ENCODE measurements at regions not wholly inside any gene's neighbourhood (a gene's known extent, or its start where the extent isn't known, plus 50 kb on each side); places are given as distances from the start of the nearest gene placed in this dataset.
"Not testable (repeated sequence)": the region's sequence is repeated elsewhere in the genome, so short reads cannot be mapped to it uniquely, and the experiment has no call there.

- DNase-seq = no peak
- H3K9me3 Mint-ChIP-seq = no peaks in the 10 kb centered on the region
- H3K36me3 Mint-ChIP-seq = no peaks in the 10 kb centered on the region
- H3K27me3 Mint-ChIP-seq (ENCODE audit: low read depth in 3 of 3) = peaks cover 0 to 2% (median 0%) of the 10 kb centered on the region in 3 donors
- no peak overlapping the region for H3K4me3 Mint-ChIP-seq
- no peak overlapping the region for H3K27ac Mint-ChIP-seq
- H3K4me1 Mint-ChIP-seq = no peaks in the 10 kb centered on the region
These were observed 92.6 kb upstream of the H2AZ1 start for GRCh38 chr4:100042711-100043110.

GRCh38 chr4:100042235-100042634 is 92.2 kb upstream of the H2AZ1 start:
- H3K27me3 Mint-ChIP-seq (ENCODE audit: low read depth in 3 of 3) = peaks cover 0 to 2% (median 0%) of the 10 kb centered on the region in 3 donors
- no peaks in the 10 kb centered on the region for H3K9me3 Mint-ChIP-seq
- H3K36me3 Mint-ChIP-seq = no peaks in the 10 kb centered on the region
- no peaks in the 10 kb centered on the region for H3K4me1 Mint-ChIP-seq
- no peak overlapping the region for H3K27ac Mint-ChIP-seq
- no peak overlapping the region for H3K4me3 Mint-ChIP-seq
- no peak for DNase-seq

- no peak overlapping the region for H3K4me3 Mint-ChIP-seq
- H3K4me1 Mint-ChIP-seq = no peaks in the 10 kb centered on the region
- no peaks in the 10 kb centered on the region for H3K36me3 Mint-ChIP-seq
- H3K27ac Mint-ChIP-seq = no peak overlapping the region
- H3K9me3 Mint-ChIP-seq = no peaks in the 10 kb centered on the region
- H3K27me3 Mint-ChIP-seq (ENCODE audit: low read depth in 3 of 3) = peaks cover 0 to 2% (median 1%) of the 10 kb centered on the region in 3 donors
- DNase-seq = no peak
These were observed 91.6 kb upstream of the H2AZ1 start for GRCh38 chr4:100041646-100042045.

- Mint-ChIP-seq H3K36me3 (no peaks in the 10 kb centered on the region), H3K4me1 (no peaks in the 10 kb centered on the region), H3K27me3 (ENCODE audit: low read depth in 3 of 3) (peaks cover 0 to 6% (median 5%) of the 10 kb centered on the region in 3 donors), H3K4me3 (no peak overlapping the region), H3K9me3 (no peaks in the 10 kb centered on the region), H3K27ac (no peak overlapping the region)
- no peak for DNase-seq
These were observed 84.1 kb upstream of the H2AZ1 start for GRCh38 chr4:100034023-100034664.

- Mint-ChIP-seq H3K4me3 (no peak overlapping the region), H3K4me1 (no peaks in the 10 kb centered on the region), H3K9me3 (peaks cover 0 to 8% (median 0%) of the 10 kb centered on the region in 6 donors), H3K27ac (no peak overlapping the region), H3K27me3 (ENCODE audit: low read depth in 3 of 3) (peaks cover 0 to 3% (median 2%) of the 10 kb centered on the region in 3 donors), H3K36me3 (no peaks in the 10 kb centered on the region)
- no peak for DNase-seq
These were observed 76.0 kb upstream of the H2AZ1 start for GRCh38 chr4:100026066-100026465.

GRCh38 chr4:100023800-100024199 is 73.7 kb upstream of the H2AZ1 start:
- Mint-ChIP-seq H3K9me3 (peaks cover 0 to 8% (median 0%) of the 10 kb centered on the region in 6 donors), H3K27me3 (ENCODE audit: low read depth in 3 of 3) (peaks cover 0 to 8% (median 3%) of the 10 kb centered on the region in 3 donors), H3K4me3 (no peak overlapping the region), H3K36me3 (no peaks in the 10 kb centered on the region), H3K27ac (no peak overlapping the region), H3K4me1 (no peaks in the 10 kb centered on the region)
- DNase-seq = no peak

GRCh38 chr4:100022792-100023222 is 72.7 kb upstream of the H2AZ1 start:
- peaks cover 0 to 4% (median 0%) of the 10 kb centered on the region in 6 donors for H3K9me3 Mint-ChIP-seq
- H3K4me3 Mint-ChIP-seq = no peak overlapping the region
- H3K27ac Mint-ChIP-seq = no peak overlapping the region
- H3K36me3 Mint-ChIP-seq = no peaks in the 10 kb centered on the region
- no peaks in the 10 kb centered on the region for H3K4me1 Mint-ChIP-seq
- DNase-seq = no peak
- H3K27me3 Mint-ChIP-seq (ENCODE audit: low read depth in 3 of 3) = peaks cover 1 to 11% (median 3%) of the 10 kb centered on the region in 3 donors

- Mint-ChIP-seq H3K36me3 (no peaks in the 10 kb centered on the region), H3K4me3 (no peak overlapping the region), H3K27ac (no peak overlapping the region), H3K9me3 (peaks cover 0 to 4% (median 0%) of the 10 kb centered on the region in 6 donors), H3K4me1 (no peaks in the 10 kb centered on the region), H3K27me3 (ENCODE audit: low read depth in 3 of 3) (peaks cover 3 to 9% (median 4%) of the 10 kb centered on the region in 3 donors)
- no peak for DNase-seq
These were observed 69.7 kb upstream of the H2AZ1 start for GRCh38 chr4:100019821-100020220.

GRCh38 chr4:100017637-100018310 is 67.7 kb upstream of the H2AZ1 start:
- no peak overlapping the region for H3K27ac Mint-ChIP-seq
- no peaks in the 10 kb centered on the region for H3K36me3 Mint-ChIP-seq
- peaks cover 3 to 9% (median 4%) of the 10 kb centered on the region in 3 donors for H3K27me3 Mint-ChIP-seq (ENCODE audit: low read depth in 3 of 3)
- DNase-seq = no peak
- no peaks in the 10 kb centered on the region for H3K4me1 Mint-ChIP-seq
- H3K9me3 Mint-ChIP-seq = peaks cover 0 to 4% (median 0%) of the 10 kb centered on the region in 6 donors
- H3K4me3 Mint-ChIP-seq = no peak overlapping the region

- H3K36me3 Mint-ChIP-seq = no peaks in the 10 kb centered on the region
- no peak for DNase-seq
- H3K4me3 Mint-ChIP-seq = no peak overlapping the region
- H3K27ac Mint-ChIP-seq = no peak overlapping the region
- no peaks in the 10 kb centered on the region for H3K9me3 Mint-ChIP-seq
- peaks cover 1 to 9% (median 4%) of the 10 kb centered on the region in 3 donors for H3K27me3 Mint-ChIP-seq (ENCODE audit: low read depth in 3 of 3)
- H3K4me1 Mint-ChIP-seq = no peaks in the 10 kb centered on the region
These were observed 66.1 kb upstream of the H2AZ1 start for GRCh38 chr4:100016191-100016590.

GRCh38 chr4:100014616-100015015 is 64.5 kb upstream of the H2AZ1 start:
- H3K4me3 Mint-ChIP-seq = no peak overlapping the region
- H3K27ac Mint-ChIP-seq = no peak overlapping the region
- no peak for DNase-seq
- H3K9me3 Mint-ChIP-seq = no peaks in the 10 kb centered on the region
- H3K27me3 Mint-ChIP-seq (ENCODE audit: low read depth in 3 of 3) = peaks cover 3 to 4% (median 4%) of the 10 kb centered on the region in 3 donors
- H3K4me1 Mint-ChIP-seq = no peaks in the 10 kb centered on the region
- no peaks in the 10 kb centered on the region for H3K36me3 Mint-ChIP-seq

GRCh38 chr4:100009490-100009889 is 59.4 kb upstream of the H2AZ1 start:
- peaks cover 0 to 5% (median 0%) of the 10 kb centered on the region in 6 donors for H3K9me3 Mint-ChIP-seq
- peaks cover 0 to 8% (median 2%) of the 10 kb centered on the region in 3 donors for H3K27me3 Mint-ChIP-seq (ENCODE audit: low read depth in 3 of 3)
- H3K36me3 Mint-ChIP-seq = no peaks in the 10 kb centered on the region
- H3K4me3 Mint-ChIP-seq = no peak overlapping the region
- no peak for DNase-seq
- H3K4me1 Mint-ChIP-seq = no peaks in the 10 kb centered on the region
- H3K27ac Mint-ChIP-seq = no peak overlapping the region

GRCh38 chr4:100008048-100008447 is 58.0 kb upstream of the H2AZ1 start:
- H3K27me3 Mint-ChIP-seq (ENCODE audit: low read depth in 3 of 3) = peaks cover 0 to 8% (median 2%) of the 10 kb centered on the region in 3 donors

GRCh38 chr4:100006161-100006560 is 56.1 kb upstream of the H2AZ1 start:
- not testable (repeated sequence) for DNase-seq; H3K4me1 Mint-ChIP-seq; H3K27me3 Mint-ChIP-seq (ENCODE audit: low read depth in 3 of 3); H3K27ac Mint-ChIP-seq; H3K9me3 Mint-ChIP-seq; H3K36me3 Mint-ChIP-seq; H3K4me3 Mint-ChIP-seq

More at GRCh38 chr4:100008048-100008447, 58.0 kb upstream of the H2AZ1 start:
- Mint-ChIP-seq H3K4me3 (no peak overlapping the region), H3K9me3 (peaks cover 0 to 5% (median 0%) of the 10 kb centered on the region in 6 donors), H3K36me3 (no peaks in the 10 kb centered on the region), H3K27ac (no peak overlapping the region), H3K4me1 (no peaks in the 10 kb centered on the region)
- no peak for DNase-seq

Data from immature natural killer cell (primary cell).